GM19438 (cell line): ENCODE measurements at regions not wholly inside any gene's neighbourhood (a gene's known extent, or its start where the extent isn't known, plus 50 kb on each side); places are given as distances from the start of the nearest gene placed in this dataset.
"Not testable (repeated sequence)": the region's sequence is repeated elsewhere in the genome, so short reads cannot be mapped to it uniquely, and the experiment has no call there.

Source experiments
- ATAC-seq: cut with Tn5 transposase; IDR thresholded peaks from one replicate; pipeline ENCODE4 v1.9.1; 2021; ENCODE audit warnings: low read depth; ENCODE audit not compliant: unreplicated experiment

- no peak for ATAC-seq
Measured at GRCh38 chr5:67996596-67996995, 219.0 kb upstream of the PIK3R1 start.

GRCh38 chr5:67992923-67993322, 222.6 kb upstream of the PIK3R1 start:
- no peak for ATAC-seq

- ATAC-seq, result no peak
Measured at GRCh38 chr5:67989456-67989855, 226.1 kb upstream of the PIK3R1 start.

- no peak for ATAC-seq
Measured at GRCh38 chr5:67986761-67987160, 228.8 kb upstream of the PIK3R1 start.

GRCh38 chr5:67985686-67986387, 229.7 kb upstream of the PIK3R1 start:
- no peak for ATAC-seq

- ATAC-seq, result no peak
Measured at GRCh38 chr5:67984546-67984945, 231.0 kb upstream of the PIK3R1 start.

- ATAC-seq, result no peak
Measured at GRCh38 chr5:67983251-67984110, 232.1 kb upstream of the PIK3R1 start.

GRCh38 chr5:67982160-67982559, 233.4 kb upstream of the PIK3R1 start:
- ATAC-seq, result not testable (repeated sequence)

- ATAC-seq, result no peak
Measured at GRCh38 chr5:67978171-67978570, 237.4 kb upstream of the PIK3R1 start.

GRCh38 chr5:67976891-67977601, 238.5 kb upstream of the PIK3R1 start:
- ATAC-seq, result no peak

- ATAC-seq, result no peak
Measured at GRCh38 chr5:67976181-67976580, 239.4 kb upstream of the PIK3R1 start.

GRCh38 chr5:67974471-67974870, 241.1 kb upstream of the PIK3R1 start:
- ATAC-seq, result no peak

GRCh38 chr5:67974054-67974453, 241.5 kb upstream of the PIK3R1 start:
- no peak for ATAC-seq

GRCh38 chr5:67971971-67972821, 243.4 kb upstream of the PIK3R1 start:
- ATAC-seq, result no peak

- ATAC-seq, result no peak
Measured at GRCh38 chr5:67971223-67971830, 244.2 kb upstream of the PIK3R1 start.

GRCh38 chr5:67969631-67970030, 245.9 kb upstream of the PIK3R1 start:
- ATAC-seq, result no peak

GRCh38 chr5:67969176-67969575, 246.4 kb upstream of the PIK3R1 start:
- ATAC-seq, result no peak

GRCh38 chr5:67966712-67967111, 248.8 kb upstream of the PIK3R1 start:
- ATAC-seq, result no peak

- no peak for ATAC-seq
Measured at GRCh38 chr5:67964619-67965018, 250.9 kb upstream of the PIK3R1 start.
